CD14-positive monocyte (primary cell): ENCODE measurements at regions not wholly inside any gene's neighbourhood (a gene's known extent, or its start where the extent isn't known, plus 50 kb on each side); places are given as distances from the start of the nearest gene placed in this dataset.

Source experiments
- DNase-seq, 3 donors: peaks; one replicate each; pipeline ENCODE4 v3.0.0-alpha.2; 2011 to 2022
- H2AFZ ChIP-seq: 2 replicates; pipeline ENCODE4 v1.6.0; 2012; ENCODE audit warnings: mild to moderate bottlenecking, low read depth, low read length, inconsistent platforms; ENCODE audit not compliant: insufficient read depth, poor library complexity, severe bottlenecking
- H3K27ac ChIP-seq, 2 donors: 1 replicate in 1 of 2; 2 replicates in 1 of 2; pipeline ENCODE4 v1.5.1; 2012 to 2013; ENCODE audit warnings: low read length in 2 of 2, control low read depth in 1 of 2, inconsistent platforms in 1 of 2, low read depth in 1 of 2, mild to moderate bottlenecking in 1 of 2
- H3K27me3 ChIP-seq, 2 donors: one replicate each; pipeline versions ENCODE4 v1.6.0 to v1.6.1; 2011 to 2013; ENCODE audit warnings: low read length in 2 of 2; ENCODE audit not compliant: control insufficient read depth in 2 of 2, insufficient read depth in 2 of 2
- H3K36me3 ChIP-seq, 2 donors: replicated peaks in 1 of 2; 1 replicate in 1 of 2; 2 replicates in 1 of 2; pipeline versions ENCODE4 v1.5.1 to v1.6.1; 2012 to 2013; ENCODE audit warnings: low read length in 2 of 2, control low read depth in 1 of 2, inconsistent platforms in 1 of 2, mild to moderate bottlenecking in 1 of 2; ENCODE audit not compliant: insufficient read depth in 2 of 2, control insufficient read depth in 1 of 2
- H3K4me1 ChIP-seq, 2 donors: 1 replicate in 1 of 2; 2 replicates in 1 of 2; pipeline versions ENCODE4 v1.5.1 to v1.6.1; 2012 to 2013; ENCODE audit warnings: low read length in 2 of 2, control low read depth in 1 of 2, inconsistent platforms in 1 of 2, mild to moderate bottlenecking in 1 of 2, moderate library complexity in 1 of 2; ENCODE audit not compliant: insufficient read depth in 2 of 2, control insufficient read depth in 1 of 2
- H3K4me2 ChIP-seq: replicated peaks from 2 replicates; pipeline ENCODE3; 2012; ENCODE audit warnings: low read length, moderate library complexity, mild to moderate bottlenecking; ENCODE audit not compliant: poor library complexity, severe bottlenecking; ENCODE audit errors: extremely low read depth
- H3K4me3 ChIP-seq, 3 experiments: fragments of 200-600 bp in 1 of 3; sonication (generic) in 1 of 3; replicated peaks in 1 of 3; 1 replicate in 2 of 3; 2 replicates in 1 of 3; pipeline ENCODE4 v1.5.1; 2011 to 2013; ENCODE audit warnings: low read length in 3 of 3, mild to moderate bottlenecking in 3 of 3, control low read depth in 2 of 3, low read depth in 2 of 3, inconsistent platforms in 1 of 3, moderate library complexity in 1 of 3
- H3K79me2 ChIP-seq: 2 replicates; pipeline ENCODE4 v1.6.0; 2012; ENCODE audit warnings: mild to moderate bottlenecking, control low read depth, inconsistent platforms, low read length, moderate library complexity; ENCODE audit not compliant: insufficient read depth
- H3K9ac ChIP-seq: 2 replicates; pipeline ENCODE4 v1.6.0; 2017; ENCODE audit warnings: low read length, mild to moderate bottlenecking; ENCODE audit not compliant: insufficient read depth, poor library complexity, severe bottlenecking
- H3K9me3 ChIP-seq, 2 donors: replicated peaks in 1 of 2; 1 replicate in 1 of 2; 2 replicates in 1 of 2; pipeline versions ENCODE4 v1.5.1 to v1.6.1; 2012 to 2013; ENCODE audit warnings: low read length in 2 of 2, control low read depth in 1 of 2; ENCODE audit not compliant: control insufficient read depth in 1 of 2, insufficient read depth in 1 of 2
- H4K20me1 ChIP-seq: 2 replicates; pipeline ENCODE4 v1.6.0; 2012; ENCODE audit warnings: mild to moderate bottlenecking, low read length, control low read depth, moderate library complexity; ENCODE audit not compliant: insufficient read depth
- H3K27ac Mint-ChIP-seq, 7 donors: one replicate each; pipeline ENCODE4 v1.8.0; 2020; ENCODE audit warnings: mild to moderate bottlenecking in 7 of 7, mixed read lengths in 7 of 7, moderate library complexity in 6 of 7, inconsistent platforms in 2 of 7
- H3K27me3 Mint-ChIP-seq, 3 donors: one replicate each; pipeline ENCODE4 v1.8.0; 2021 to 2022; ENCODE audit warnings: low read depth in 3 of 3, mild to moderate bottlenecking in 3 of 3, mixed read lengths in 3 of 3, moderate library complexity in 3 of 3, inconsistent platforms in 1 of 3
- H3K36me3 Mint-ChIP-seq, 2 donors: one replicate each; pipeline ENCODE4 v1.8.0; 2020; ENCODE audit warnings: mixed read lengths in 2 of 2, inconsistent platforms in 1 of 2, mild to moderate bottlenecking in 1 of 2
- H3K4me1 Mint-ChIP-seq: one replicate; pipeline ENCODE4 v1.8.0; 2020; ENCODE audit warnings: mild to moderate bottlenecking, mixed read lengths
- H3K4me3 Mint-ChIP-seq, 2 donors: one replicate each; pipeline ENCODE4 v1.8.0; 2020; ENCODE audit warnings: mild to moderate bottlenecking in 2 of 2, mixed read lengths in 2 of 2, moderate library complexity in 1 of 2
- H3K9me3 Mint-ChIP-seq, 7 donors: one replicate each; pipeline ENCODE4 v1.8.0; 2020 to 2022; ENCODE audit warnings: mixed read lengths in 7 of 7, mild to moderate bottlenecking in 6 of 7, moderate library complexity in 6 of 7, inconsistent platforms in 2 of 7
- WGBS: methylation state at CpG from one replicate; pipeline ENCODE4 v1.1.5; 2013; ENCODE audit warnings: missing lambda C conversion rate; ENCODE audit not compliant: insufficient coverage; 5-methylcytosine and 5-hydroxymethylcytosine counted together
- intact Hi-C, 2 donors: fragments of 100-400 bp; cut with micrococcal nuclease; formaldehyde crosslinking; loops; one replicate each; pipeline versions ENCODE4 v1.15.0 to v1.15.1; 2023
- TF ChIP-seq, protein P1 (sequence below): fragments of 200-600 bp; IDR thresholded peaks from one replicate; pipeline ENCODE4 v1.8.0; 2022; ENCODE audit warnings: antibody characterized with exemption, mild to moderate bottlenecking

DNA sequence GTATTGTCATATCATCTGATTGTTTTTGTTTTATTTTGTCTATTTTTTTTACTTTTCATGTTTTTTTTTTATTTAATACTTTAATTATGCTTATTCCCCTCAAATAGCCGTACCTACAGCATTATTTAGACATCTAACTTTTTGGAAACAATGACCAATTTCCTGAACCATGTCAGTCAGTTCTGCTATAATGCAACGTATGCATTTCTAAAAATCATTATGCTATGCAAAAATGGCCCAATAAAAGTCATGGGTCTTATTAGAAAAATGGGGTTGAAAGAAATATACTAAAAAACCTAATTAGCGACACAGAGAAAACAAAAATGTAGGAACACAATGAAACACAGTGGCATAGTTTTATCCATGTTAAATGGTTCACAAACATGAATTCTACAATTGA lies 1454.7 kb downstream of the GRIK2 start:
- H3K27me3 Mint-ChIP-seq = peaks cover 1 to 4% (median 2%) of the 10 kb centered on the region in 3 donors

DNA sequence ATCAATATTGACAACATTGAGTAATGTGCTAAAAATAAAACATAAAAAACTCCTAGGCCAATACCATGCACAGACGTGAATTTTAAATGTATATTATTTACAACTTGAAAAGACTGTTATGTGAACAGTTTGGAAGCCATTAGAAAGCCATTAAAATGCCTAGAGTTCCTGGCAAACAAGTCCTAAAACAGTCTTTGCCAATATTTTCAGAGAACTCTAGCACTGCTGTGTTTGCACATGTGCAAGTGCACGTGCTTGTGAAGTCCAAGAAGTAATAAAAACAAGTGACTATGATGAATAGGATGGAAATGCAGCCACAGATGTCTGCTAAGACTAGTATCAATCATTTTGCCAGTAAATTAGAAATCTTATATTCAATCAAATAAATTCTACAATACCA lies 1447.6 kb downstream of the GRIK2 start:
- DNase-seq = no peak
- Histone ChIP-seq H3K4me1 (no peaks in the 10 kb centered on the region), H2AFZ (no peak overlapping the region), H4K20me1 (no peaks in the 10 kb centered on the region), H3K4me3 (no peak overlapping the region), H3K27me3 (no peaks in the 10 kb centered on the region), H3K9ac (no peak overlapping the region), H3K79me2 (no peaks in the 10 kb centered on the region), H3K9me3 (no peaks in the 10 kb centered on the region), H3K27ac (no peak overlapping the region), H3K4me2 (no peak overlapping the region), H3K36me3 (no peaks in the 10 kb centered on the region)
- WGBS = no CpG with 5 or more reads among the region's 2 CpGs
- Mint-ChIP-seq H3K27me3 (peaks cover 0 to 1% (median 0%) of the 10 kb centered on the region in 3 donors), H3K4me3 (no peak overlapping the region), H3K9me3 (peaks cover 0 to 2% (median 0%) of the 10 kb centered on the region in 7 donors), H3K4me1 (no peaks in the 10 kb centered on the region), H3K36me3 (no peaks in the 10 kb centered on the region), H3K27ac (no peak overlapping the region)
- intact Hi-C loops = no loop called here
- TF ChIP-seq, protein P1, sequence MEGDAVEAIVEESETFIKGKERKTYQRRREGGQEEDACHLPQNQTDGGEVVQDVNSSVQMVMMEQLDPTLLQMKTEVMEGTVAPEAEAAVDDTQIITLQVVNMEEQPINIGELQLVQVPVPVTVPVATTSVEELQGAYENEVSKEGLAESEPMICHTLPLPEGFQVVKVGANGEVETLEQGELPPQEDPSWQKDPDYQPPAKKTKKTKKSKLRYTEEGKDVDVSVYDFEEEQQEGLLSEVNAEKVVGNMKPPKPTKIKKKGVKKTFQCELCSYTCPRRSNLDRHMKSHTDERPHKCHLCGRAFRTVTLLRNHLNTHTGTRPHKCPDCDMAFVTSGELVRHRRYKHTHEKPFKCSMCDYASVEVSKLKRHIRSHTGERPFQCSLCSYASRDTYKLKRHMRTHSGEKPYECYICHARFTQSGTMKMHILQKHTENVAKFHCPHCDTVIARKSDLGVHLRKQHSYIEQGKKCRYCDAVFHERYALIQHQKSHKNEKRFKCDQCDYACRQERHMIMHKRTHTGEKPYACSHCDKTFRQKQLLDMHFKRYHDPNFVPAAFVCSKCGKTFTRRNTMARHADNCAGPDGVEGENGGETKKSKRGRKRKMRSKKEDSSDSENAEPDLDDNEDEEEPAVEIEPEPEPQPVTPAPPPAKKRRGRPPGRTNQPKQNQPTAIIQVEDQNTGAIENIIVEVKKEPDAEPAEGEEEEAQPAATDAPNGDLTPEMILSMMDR = no peak

More for the DNA sequence above, 1454.7 kb downstream of the GRIK2 start:
- WGBS = no CpG with 5 or more reads among the region's 3 CpGs
- TF ChIP-seq, protein P1 = no peak
- Mint-ChIP-seq H3K4me3 (no peak overlapping the region), H3K9me3 (peaks cover 0 to 2% (median 0%) of the 10 kb centered on the region in 7 donors), H3K36me3 (no peaks in the 10 kb centered on the region), H3K4me1 (peaks cover 4% of the 10 kb centered on the region), H3K27ac (no peak overlapping the region)
- no peak overlapping the region for H3K4me2 ChIP-seq
- H3K4me3 ChIP-seq = no peak overlapping the region
- no peaks in the 10 kb centered on the region for H4K20me1 ChIP-seq
- H3K27me3 ChIP-seq = no peaks in the 10 kb centered on the region
- H3K9ac ChIP-seq = no peak overlapping the region
- H3K79me2 ChIP-seq = no peaks in the 10 kb centered on the region
- no peak for DNase-seq
- H3K4me1 ChIP-seq = no peaks in the 10 kb centered on the region
- H3K27ac ChIP-seq = no peak overlapping the region
- no peak overlapping the region for H2AFZ ChIP-seq
- H3K9me3 ChIP-seq = no peaks in the 10 kb centered on the region
- no peaks in the 10 kb centered on the region for H3K36me3 ChIP-seq
- intact Hi-C loops = no loop called here
